HG03196 (cell line): ENCODE measurements at regions not wholly inside any gene's neighbourhood (a gene's known extent, or its start where the extent isn't known, plus 50 kb on each side); places are given as distances from the start of the nearest gene placed in this dataset.

ENCODE experiments used
- ATAC-seq: cut with Tn5 transposase; IDR thresholded peaks from one replicate; pipeline ENCODE4 v1.9.1; 2021; ENCODE audit not compliant: unreplicated experiment

- no peak for ATAC-seq
These were observed 88.1 kb upstream of the SPRED1 start for GRCh38 chr15:38164507-38164906.

GRCh38 chr15:38168467-38169070 lies 84.1 kb upstream of the SPRED1 start:
- ATAC-seq, result no peak

- no peak for ATAC-seq
These were observed 80.7 kb upstream of the SPRED1 start for GRCh38 chr15:38171973-38172372.

DNA sequence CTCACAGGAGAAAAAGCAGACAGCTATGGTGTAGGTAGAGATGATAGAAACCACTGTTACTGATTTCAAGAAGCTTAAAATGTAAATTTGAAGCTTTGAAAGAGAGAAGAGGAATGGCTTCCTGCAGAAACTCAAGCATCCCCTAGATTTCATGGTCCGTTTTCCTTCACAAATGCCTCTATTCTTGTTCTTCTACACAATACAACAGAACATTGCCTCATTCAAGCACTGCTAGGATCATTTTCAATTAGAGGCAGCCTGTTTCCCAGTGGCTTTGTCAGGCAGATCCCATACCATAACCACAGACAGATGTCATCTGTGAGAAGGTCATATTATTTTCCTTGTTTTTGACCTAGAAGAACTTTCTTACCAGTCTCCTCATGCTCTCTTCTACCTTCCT lies 77.9 kb upstream of the SPRED1 start:
- ATAC-seq, result no peak

GRCh38 chr15:38176155-38176554 lies 76.5 kb upstream of the SPRED1 start:
- ATAC-seq, result peak; percentile 87

DNA sequence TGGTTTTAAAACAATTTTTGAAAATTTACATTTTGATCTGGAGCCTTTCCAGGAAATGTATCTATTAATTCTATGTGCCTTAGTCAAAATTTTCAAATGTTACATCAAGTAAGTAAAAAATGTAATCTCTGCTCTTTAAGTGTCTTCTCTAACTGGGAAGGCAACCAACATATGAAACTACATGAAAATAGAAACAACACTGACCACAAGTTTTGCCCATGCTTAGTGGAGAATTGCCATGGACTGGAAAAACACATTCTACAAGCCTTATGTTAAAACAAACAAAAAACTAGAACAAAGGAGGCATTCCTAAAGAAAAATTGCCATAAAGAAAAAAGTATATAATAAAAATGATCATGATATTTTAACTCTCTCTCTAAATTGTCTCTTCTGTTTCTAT lies 75.9 kb upstream of the SPRED1 start:
- no peak for ATAC-seq

- ATAC-seq, result no peak
These were observed 69.7 kb upstream of the SPRED1 start for GRCh38 chr15:38182900-38183299.

- ATAC-seq, result no peak
These were observed 66.1 kb upstream of the SPRED1 start for GRCh38 chr15:38186507-38186906.

DNA sequence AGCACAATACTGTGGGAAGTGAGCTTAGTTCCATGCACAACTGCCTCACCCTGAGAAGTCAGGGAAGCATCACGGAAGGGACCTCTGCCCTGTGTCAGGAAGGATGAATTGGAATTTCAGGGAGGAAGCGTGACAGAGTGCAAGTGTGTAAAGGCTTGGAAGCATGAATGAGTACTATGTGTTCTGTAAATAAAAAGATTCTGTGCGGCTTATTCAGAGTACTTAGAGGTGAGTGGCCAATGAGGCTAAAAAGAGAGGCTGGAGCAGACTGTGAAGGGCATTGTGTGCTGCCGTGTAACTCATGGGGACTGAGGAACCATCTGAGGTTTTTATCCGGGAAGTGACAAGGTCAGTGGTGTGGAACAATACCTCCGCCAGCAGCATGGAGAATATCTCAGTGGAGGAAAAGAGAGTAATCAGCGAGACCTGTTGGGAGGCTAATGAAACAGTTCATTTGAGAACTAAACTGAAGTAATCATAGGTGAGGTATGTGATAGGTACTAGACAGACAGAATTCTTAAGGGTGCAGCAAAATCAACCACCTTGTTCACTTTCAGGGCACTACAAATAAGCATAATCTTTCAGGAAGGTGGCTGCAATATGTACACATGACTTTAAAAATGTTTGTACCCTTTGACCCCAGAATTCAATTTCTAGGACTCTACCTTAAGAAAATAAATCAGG lies 64.9 kb upstream of the SPRED1 start:
- ATAC-seq, result no peak

DNA sequence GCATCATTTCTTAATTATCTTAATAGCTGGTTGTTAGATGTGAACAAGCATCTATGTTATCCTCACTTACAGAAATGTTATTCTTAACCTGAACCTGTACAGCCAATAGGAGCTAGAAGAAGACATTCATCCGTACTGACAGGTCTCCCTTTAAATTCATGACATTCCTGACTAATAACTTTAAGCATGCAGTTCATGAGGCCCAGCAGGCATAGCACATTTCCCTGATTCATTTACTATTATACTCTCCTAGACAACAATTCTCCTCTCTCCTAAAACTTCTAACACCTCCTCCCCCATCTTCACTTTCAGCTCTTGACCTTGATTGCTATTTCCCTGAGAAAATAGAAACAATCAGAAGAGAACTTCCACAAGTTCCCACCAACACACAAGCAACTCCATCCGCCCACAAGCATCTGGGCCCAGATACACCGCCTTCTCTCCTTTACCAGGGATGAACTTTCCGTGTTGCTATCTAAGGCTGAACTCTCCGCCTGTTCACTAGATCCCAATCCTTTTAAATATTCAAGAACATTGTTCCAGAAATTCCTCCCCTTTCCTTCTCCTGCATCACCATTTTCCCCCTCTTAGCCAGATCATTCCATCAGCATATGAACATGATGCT lies 62.9 kb upstream of the SPRED1 start:
- no peak for ATAC-seq

- no peak for ATAC-seq
These were observed 62.1 kb upstream of the SPRED1 start for GRCh38 chr15:38190501-38190900.

DNA sequence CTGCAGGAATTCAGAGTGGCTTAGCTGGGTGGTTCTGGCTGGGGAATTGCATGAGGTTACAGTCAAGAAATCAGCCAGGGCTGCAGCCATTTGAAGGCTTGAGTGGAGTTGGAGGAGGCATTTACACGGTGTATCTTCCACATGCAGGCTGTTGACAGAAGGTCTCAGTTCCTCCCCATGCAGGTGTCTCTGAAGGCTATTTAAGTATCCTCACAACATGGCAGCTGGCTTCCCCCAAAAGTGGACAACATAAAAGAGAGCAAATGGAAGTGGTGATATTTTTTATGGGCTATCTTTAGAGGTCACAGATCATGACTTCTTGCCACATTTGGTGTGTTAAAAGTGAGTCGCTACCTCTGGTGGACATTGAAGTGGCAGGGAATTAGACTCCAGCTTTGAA lies 60.1 kb upstream of the SPRED1 start:
- no peak for ATAC-seq

DNA sequence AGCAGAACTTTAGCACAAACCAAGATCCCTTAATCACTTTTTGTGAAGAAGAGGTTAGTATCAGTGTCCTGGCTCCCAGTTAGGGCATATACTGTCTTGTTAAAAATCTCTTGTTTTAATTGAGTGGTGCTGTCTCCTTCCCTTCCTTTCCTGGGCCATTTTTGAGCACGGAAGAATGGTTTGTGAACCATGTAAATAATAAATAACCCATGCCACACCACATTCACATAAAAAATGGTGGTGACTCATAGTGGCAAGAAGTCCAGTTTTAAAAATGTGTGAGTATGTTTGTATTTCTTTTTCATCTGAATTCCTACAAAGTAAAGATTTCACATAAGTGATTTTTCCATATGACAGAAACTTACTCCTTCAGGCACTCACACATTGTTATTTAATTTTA lies 59.1 kb upstream of the SPRED1 start:
- no peak for ATAC-seq

DNA sequence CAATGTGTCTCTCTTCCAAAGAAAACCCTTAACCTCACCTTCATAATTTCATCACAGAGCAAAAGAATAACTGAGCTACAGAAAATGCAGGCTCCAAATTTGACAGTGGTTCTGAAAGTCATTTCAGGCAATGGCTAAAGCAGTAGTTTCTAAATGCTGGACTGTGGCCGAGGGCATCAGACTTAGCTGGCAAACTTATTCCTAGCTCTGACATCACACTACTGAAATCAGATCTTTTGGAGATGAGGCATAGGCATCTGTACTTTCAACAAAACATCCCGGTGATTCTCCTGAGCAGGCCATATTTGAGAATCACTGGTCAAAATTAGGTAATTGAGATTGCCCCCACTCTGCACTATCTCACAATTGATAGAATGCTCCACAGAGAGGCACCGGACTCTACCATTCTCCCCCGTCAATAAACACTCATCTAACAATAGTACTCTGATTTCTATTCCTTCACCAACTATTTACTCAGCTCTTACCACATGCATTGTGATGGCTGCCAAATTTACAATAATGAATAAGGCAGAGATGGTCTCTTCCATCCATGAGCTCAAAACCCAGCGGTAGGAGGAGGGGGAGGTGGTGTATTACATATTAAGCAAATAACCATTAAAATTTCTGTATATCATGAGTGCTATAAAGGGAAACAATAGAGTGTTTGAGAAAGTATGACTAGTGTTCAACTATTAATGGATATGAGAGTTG lies 57.3 kb upstream of the SPRED1 start:
- ATAC-seq, result no peak

- ATAC-seq, result no peak
These were observed 56.6 kb upstream of the SPRED1 start for GRCh38 chr15:38196076-38196475.

- ATAC-seq, result no peak
These were observed 55.1 kb upstream of the SPRED1 start for GRCh38 chr15:38197553-38197952.

GRCh38 chr15:38201714-38202113 lies 50.9 kb upstream of the SPRED1 start:
- no peak for ATAC-seq

GRCh38 chr15:38202361-38202760 lies 50.3 kb upstream of the SPRED1 start:
- no peak for ATAC-seq
